VCaP (cell line): ENCODE measurements at regions not wholly inside any gene's neighbourhood (a gene's known extent, or its start where the extent isn't known, plus 50 kb on each side); places are given as distances from the start of the nearest gene placed in this dataset.

Source experiments
- H3K27ac ChIP-seq: fragments of 450-650 bp; 2 replicates; pipeline ENCODE4 v1.5.1; 2017
- TF ChIP-seq, protein P1 (sequence below): fragments of 450-650 bp; conservative IDR thresholded peaks from 2 replicates; pipeline ENCODE4 v1.5.1; 2017; ENCODE audit warnings: mild to moderate bottlenecking, moderate library complexity

DNA sequence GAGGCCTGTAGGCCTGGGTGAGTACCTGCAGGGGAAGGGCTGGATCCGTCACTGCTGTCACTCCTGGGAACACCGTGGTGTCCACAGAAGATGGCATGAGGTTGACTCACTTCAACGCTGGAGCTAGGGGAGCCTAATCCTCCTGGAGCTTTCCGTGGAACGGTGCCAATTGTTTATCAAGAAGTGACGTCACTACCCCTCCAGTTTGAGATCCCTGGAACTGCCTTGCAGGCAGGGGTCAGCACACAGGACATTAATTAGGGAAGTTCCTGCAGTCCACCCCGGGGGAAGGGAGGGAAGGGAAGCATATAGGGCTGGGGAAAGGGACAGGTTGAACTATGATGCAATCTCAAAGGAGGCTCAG lies 408.6 kb downstream of the GALR1 start:
- H3K27ac ChIP-seq = no peak overlapping the region
- TF ChIP-seq, protein P1, sequence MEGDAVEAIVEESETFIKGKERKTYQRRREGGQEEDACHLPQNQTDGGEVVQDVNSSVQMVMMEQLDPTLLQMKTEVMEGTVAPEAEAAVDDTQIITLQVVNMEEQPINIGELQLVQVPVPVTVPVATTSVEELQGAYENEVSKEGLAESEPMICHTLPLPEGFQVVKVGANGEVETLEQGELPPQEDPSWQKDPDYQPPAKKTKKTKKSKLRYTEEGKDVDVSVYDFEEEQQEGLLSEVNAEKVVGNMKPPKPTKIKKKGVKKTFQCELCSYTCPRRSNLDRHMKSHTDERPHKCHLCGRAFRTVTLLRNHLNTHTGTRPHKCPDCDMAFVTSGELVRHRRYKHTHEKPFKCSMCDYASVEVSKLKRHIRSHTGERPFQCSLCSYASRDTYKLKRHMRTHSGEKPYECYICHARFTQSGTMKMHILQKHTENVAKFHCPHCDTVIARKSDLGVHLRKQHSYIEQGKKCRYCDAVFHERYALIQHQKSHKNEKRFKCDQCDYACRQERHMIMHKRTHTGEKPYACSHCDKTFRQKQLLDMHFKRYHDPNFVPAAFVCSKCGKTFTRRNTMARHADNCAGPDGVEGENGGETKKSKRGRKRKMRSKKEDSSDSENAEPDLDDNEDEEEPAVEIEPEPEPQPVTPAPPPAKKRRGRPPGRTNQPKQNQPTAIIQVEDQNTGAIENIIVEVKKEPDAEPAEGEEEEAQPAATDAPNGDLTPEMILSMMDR = no peak

DNA sequence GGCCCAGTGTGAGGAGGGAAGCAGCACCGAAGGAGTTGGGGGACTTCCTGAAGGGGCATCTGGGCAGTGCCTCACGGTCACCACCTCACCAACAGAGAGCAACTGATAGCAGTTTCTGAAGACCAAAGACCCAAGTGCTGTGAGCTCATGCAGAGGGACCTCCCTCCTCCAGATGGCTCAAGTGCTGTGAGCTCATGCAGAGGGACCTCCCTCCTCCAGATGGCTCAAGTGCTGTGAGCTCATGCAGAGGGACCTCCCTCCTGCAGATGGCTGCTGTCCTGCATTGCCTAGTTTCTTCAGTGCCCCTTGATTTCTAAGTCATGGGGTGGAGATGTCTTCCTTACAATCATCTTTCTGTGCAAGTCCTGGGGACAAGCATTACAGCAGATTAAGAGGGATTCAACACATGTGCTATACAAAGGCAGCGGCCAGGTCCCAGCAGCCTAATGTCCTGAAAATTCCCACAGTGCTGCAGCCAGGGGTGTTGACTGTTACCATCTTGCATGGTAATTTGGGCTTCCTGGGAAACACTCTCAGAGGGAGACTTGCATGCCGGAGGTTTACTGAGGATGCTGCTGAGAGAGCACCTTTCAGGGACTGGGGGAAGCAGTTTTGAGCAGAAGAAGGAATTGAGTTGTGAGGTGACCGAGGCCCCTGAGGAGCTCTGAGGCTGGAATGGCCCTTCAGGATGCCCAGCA lies 409.3 kb downstream of the GALR1 start:
- TF ChIP-seq, protein P1 = no peak
- H3K27ac ChIP-seq = no peak overlapping the region

DNA sequence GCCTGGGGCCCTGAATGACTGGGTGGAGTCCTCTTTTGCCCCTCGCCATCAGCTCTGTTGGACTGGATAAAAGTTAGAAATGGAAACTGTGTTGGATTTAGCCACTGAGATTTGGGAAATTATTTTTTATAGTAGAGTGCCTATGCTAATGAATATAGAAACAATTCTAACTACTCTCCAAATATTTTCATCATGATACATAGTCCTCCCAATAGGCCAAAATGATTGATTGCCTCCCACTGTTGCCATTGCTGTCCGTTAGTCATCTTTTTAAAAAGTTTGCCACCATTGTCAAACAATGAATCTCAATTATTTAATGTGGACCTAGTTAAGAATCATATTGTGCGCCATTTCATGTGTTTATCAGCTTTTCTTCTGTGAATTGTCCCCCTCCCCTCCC lies 417.0 kb downstream of the GALR1 start:
- TF ChIP-seq, protein P1 = no peak
- no peak overlapping the region for H3K27ac ChIP-seq

DNA sequence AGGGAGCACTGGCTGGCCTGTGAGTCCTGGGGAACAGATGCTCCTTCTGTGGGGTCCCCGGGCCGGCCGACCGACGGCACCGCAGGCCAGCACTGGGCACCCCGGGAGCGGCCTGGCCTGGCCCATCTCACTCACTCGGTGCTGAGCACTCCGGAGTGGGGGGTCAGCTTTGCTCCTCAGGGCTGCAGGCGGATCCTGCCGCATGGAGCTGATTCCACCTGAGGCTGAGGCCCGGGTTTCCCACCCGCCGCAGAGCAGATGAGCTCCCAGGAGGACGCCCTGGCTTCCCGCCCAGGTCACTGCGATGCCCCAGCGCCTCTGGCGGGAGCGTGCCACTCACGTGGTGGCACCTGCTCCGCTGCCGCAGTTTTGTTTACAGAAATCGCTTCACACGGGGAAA lies 418.6 kb downstream of the GALR1 start:
- TF ChIP-seq, protein P1 = no peak
- no peak overlapping the region for H3K27ac ChIP-seq

DNA sequence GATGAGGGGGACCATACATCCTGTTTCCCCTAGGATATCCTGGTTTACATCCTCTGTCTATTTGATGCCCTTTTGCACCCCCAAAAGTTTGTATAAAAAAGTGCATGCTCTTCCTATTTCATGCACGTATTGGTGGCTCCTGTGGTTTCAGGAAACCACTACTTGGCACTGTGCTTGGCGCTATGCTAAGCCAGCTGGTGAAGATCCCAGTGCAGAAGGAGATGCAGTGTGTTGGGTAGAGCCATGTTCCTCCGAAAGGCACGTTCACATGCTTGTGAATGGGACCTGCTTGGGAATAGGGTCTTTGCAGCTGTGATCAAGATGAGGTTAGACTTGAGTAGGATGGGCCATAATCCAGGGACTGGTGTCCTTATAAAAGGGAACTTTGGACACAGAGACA lies 419.7 kb downstream of the GALR1 start:
- H3K27ac ChIP-seq = no peak overlapping the region
- TF ChIP-seq, protein P1 = no peak

DNA sequence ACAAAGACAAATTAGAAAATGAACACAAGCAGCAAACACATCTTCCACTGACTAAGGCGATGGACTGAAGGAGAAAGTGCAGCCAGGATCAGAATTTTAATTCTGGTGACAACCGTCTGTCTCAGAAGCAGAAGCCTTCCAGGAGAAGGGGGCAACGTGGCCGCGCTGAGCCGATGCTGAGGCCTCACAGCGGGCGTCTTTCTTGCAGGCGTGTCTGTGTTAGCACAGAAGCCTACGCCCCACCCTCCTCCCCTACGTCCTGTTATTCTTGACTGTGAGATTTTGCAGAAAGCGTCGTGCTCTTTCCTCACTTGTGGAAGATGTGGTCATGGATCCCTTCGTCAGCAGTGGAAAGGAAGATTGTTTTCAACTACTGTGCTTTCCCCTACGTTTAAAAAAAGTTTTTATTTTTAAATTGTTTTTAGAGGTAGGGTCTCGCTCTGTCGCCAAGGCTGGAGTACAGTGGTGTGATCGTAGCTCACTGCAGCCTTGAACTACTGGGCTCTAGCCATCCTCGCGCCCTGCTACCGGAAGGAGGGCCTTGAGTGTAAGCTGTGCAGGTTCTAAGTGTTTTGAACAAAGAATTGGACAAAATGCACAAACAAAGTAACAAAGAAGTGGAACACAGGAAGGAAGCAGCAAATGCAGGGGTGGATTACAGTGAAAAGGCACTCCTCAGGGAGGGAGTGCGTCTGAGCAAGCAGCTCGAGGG lies 422.0 kb downstream of the GALR1 start:
- TF ChIP-seq, protein P1 = no peak

DNA sequence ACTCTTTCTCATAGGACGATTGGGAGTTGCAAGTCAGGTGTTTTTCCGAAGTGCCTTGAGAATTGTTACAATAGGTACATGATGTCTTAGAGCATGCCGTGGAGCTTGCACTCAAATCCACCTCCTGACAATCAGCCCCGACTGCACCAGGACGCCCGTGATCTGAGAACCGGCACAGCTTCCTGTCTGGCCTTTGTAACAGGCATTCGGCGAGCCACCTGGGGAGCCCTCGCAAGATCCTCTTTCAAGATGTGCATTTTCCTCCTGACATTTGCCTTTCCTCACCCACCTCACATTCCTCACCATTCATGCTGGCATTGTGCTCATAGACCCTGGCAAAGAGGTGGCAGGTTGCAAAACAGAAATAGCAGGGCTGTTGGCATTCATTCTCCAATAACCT lies 427.3 kb downstream of the GALR1 start:
- peak overlapping the region; percentile 87 for H3K27ac ChIP-seq
- TF ChIP-seq, protein P1 = no peak

More for the DNA sequence above, 422.0 kb downstream of the GALR1 start:
- no peak overlapping the region for H3K27ac ChIP-seq
